ENCODE measurements at regions not wholly inside any gene's neighbourhood (a gene's known extent, or its start where the extent isn't known, plus 50 kb on each side); places are given as distances from the start of the nearest gene placed in this dataset.

GRCh38 chr1:219350172-219350931 lies 176.7 kb downstream of the LYPLAL1 start:
- H3K4me1 ChIP-seq (replicated peaks in 1 of 4; ENCODE audit: control insufficient read depth in 3 of 4, insufficient read depth in 4 of 4, low read length in 3 of 4), result no peaks in the 10 kb centered on the region
- no peak overlapping the region for H3K56ac ChIP-seq (replicated peaks; ENCODE audit: insufficient read length, low read depth, low read length)
- H2BK120ac ChIP-seq (replicated peaks; ENCODE audit: low read depth, low read length), result no peak overlapping the region
- H2AFZ ChIP-seq (ENCODE audit: low read length), result no peak overlapping the region
- H2BK20ac ChIP-seq (ENCODE audit: low read length), result no peak overlapping the region
- no peak overlapping the region for H2BK12ac ChIP-seq (ENCODE audit: low read depth, low read length)
- no peak overlapping the region for H3K27ac ChIP-seq (ENCODE audit: low read depth, low read length)
- no peaks in the 10 kb centered on the region for H3K79me1 ChIP-seq (ENCODE audit: low read depth, low read length)
- no peaks in the 10 kb centered on the region for H3K79me2 ChIP-seq (ENCODE audit: control insufficient read depth in 1 of 2, insufficient read depth in 2 of 2, low read length in 2 of 2)
- no peaks in the 10 kb centered on the region; a peak in 1 of 8 replicates for H3K36me3 ChIP-seq (ENCODE audit: control insufficient read depth in 2 of 4, insufficient read depth in 4 of 4, low read length in 3 of 4)
- H3K14ac ChIP-seq (ENCODE audit: insufficient read length), result no peak overlapping the region
- H2BK5ac ChIP-seq (ENCODE audit: low read depth, low read length), result no peak overlapping the region
- no peaks in the 10 kb centered on the region for H3K23me2 ChIP-seq (ENCODE audit: low read depth, low read length)
- H3K4ac ChIP-seq (replicated peaks; ENCODE audit: insufficient read length, low read depth, low read length), result no peak overlapping the region
- no peak overlapping the region for H4K8ac ChIP-seq (ENCODE audit: extremely low read depth, insufficient read depth, low read length)
- H4K20me1 ChIP-seq (replicated peaks in 1 of 2; ENCODE audit: control insufficient read depth in 1 of 2, insufficient read depth in 2 of 2, low read length in 2 of 2), result no peaks in the 10 kb centered on the region
- H4K91ac ChIP-seq (replicated peaks; ENCODE audit: insufficient read length, low read length), result no peak overlapping the region
- no peak for FAIRE-seq
- WGBS, 2 experiments (ENCODE audit: extremely low coverage in 1 of 2, insufficient coverage in 1 of 2, insufficient read length in 1 of 2, insufficient replicate concordance in 2 of 2, low coverage in 1 of 2, low lambda C conversion rate in 2 of 2, missing lambda C conversion rate in 1 of 2), result 92% methylated on average over 5 of the region's 5 CpGs; no CpG with 5 or more reads in 1 of the 2 experiments
- H2BK15ac ChIP-seq (ENCODE audit: low read length), result no peak overlapping the region
- H3K9ac ChIP-seq (replicated peaks in 1 of 4; ENCODE audit: extremely low read depth in 1 of 4, low read depth in 3 of 4, low read length in 3 of 4), result no peak overlapping the region
- no peak overlapping the region for H2AK5ac ChIP-seq (ENCODE audit: low read depth, low read length)
- H4K5ac ChIP-seq (ENCODE audit: insufficient read length, low read depth, low read length), result no peak overlapping the region
- H3K27me3 ChIP-seq (replicated peaks in 1 of 4; ENCODE audit: control insufficient read depth in 3 of 4, extremely low read depth in 1 of 4, insufficient read depth in 3 of 4, low read length in 3 of 4), result no peaks in the 10 kb centered on the region
- no peak overlapping the region for H3K23ac ChIP-seq (ENCODE audit: insufficient read length)
- CTCF ChIA-PET (ENCODE audit: partially characterized antibody), result interaction anchor here (0.7 kb wide), 1 partner anchor 32 kb away, joined by 3 read pairs; no protein-coding TSS in a partner anchor
- TF ChIP-seq ATF2 (IDR thresholded peaks at IDR 0.05; ENCODE audit: low read length) (no peak), ATF3 (IDR thresholded peaks at IDR 0.05; ENCODE audit: insufficient read depth, low read depth, low read length) (no peak), SP2 (IDR thresholded peaks at IDR 0.05; ENCODE audit: low read length) (no peak), SUZ12 (IDR thresholded peaks at IDR 0.05; ENCODE audit: low read length) (no peak)
- H3K4me3 ChIP-seq (ENCODE audit: extremely low read depth in 1 of 4, insufficient read depth in 2 of 4, low read depth in 3 of 4, low read length in 4 of 4), result no peak overlapping the region
- no peak overlapping the region for H3K4me2 ChIP-seq (ENCODE audit: insufficient read depth in 1 of 2, low read depth in 2 of 2, low read length in 2 of 2)
- no peak for DNase-seq (ENCODE audit: low read depth in 1 of 2, low spot score in 2 of 2)
- POLR2A ChIA-PET (ENCODE audit: partially characterized antibody), result no interaction called here
- H3K9me3 ChIP-seq (ENCODE audit: insufficient read depth in 2 of 2, low read depth in 1 of 2, low read length in 1 of 2), result peaks cover 11 to 14% of the 10 kb centered on the region in 2 experiments
- H3K18ac ChIP-seq (ENCODE audit: extremely low read depth, low read length), result no peak overlapping the region
